Ovary (tissue), 7 donors: ENCODE measurements at regions not wholly inside any gene's neighbourhood (a gene's known extent, or its start where the extent isn't known, plus 50 kb on each side); places are given as distances from the start of the nearest gene placed in this dataset.

Experiments used
- DNase-seq, 5 donors: peaks; one replicate each; pipeline ENCODE4 v3.0.0-alpha.2; 2019 to 2020
- H3K27ac ChIP-seq, 2 donors: fragments of 200-600 bp; one replicate each; pipeline versions ENCODE4 v1.5.1 to v1.8.0; 2019 to 2022
- H3K27me3 ChIP-seq: fragments of 200-600 bp; one replicate; pipeline ENCODE4 v1.8.0; 2022
- H3K36me3 ChIP-seq: fragments of 200-600 bp; sonication (generic); one replicate; pipeline ENCODE4 v1.5.1; 2019
- H3K4me1 ChIP-seq: one replicate; pipeline ENCODE4 v1.8.1; 2013; ENCODE audit warnings: mild to moderate bottlenecking, moderate library complexity; ENCODE audit not compliant: insufficient read depth
- H3K4me3 ChIP-seq: fragments of 200-600 bp; sonication (generic); one replicate; pipeline ENCODE4 v1.5.1; 2017
- H3K9me3 ChIP-seq, 2 donors: fragments of 200-600 bp in 1 of 2; sonication (generic) in 1 of 2; one replicate each; pipeline versions ENCODE4 v1.5.1 to v1.8.1; 2013 to 2019; ENCODE audit warnings: mild to moderate bottlenecking in 1 of 2, moderate library complexity in 1 of 2
- CTCF ChIP-seq, 3 donors: fragments of 450-650 bp in 2 of 3; fragments of 200-600 bp in 1 of 3; IDR thresholded peaks; one replicate each; pipeline versions ENCODE4 v1.5.1 to v1.8.0; 2016 to 2022; ENCODE audit warnings: antibody characterized with exemption in 3 of 3, mild to moderate bottlenecking in 1 of 3
- EP300 ChIP-seq: sonication (generic); formaldehyde crosslinking; IDR thresholded peaks from one replicate; pipeline ENCODE4 v1.6.1; 2017; ENCODE audit warnings: antibody characterized with exemption
- POLR2A ChIP-seq: fragments of 450-650 bp; IDR thresholded peaks from one replicate; pipeline ENCODE4 v1.6.1; 2017; ENCODE audit warnings: antibody characterized with exemption, mild to moderate bottlenecking, moderate library complexity
- WGBS, 3 donors: extraction: QIAGEN DNeasy Blood & Tissue Kit in 1 of 3; methylation state at CpG; one replicate each; pipeline versions ENCODE4 v1.1.5 to v1.1.7; 2013 to 2017; 5-methylcytosine and 5-hydroxymethylcytosine counted together
- intact Hi-C, 4 donors: fragments of 100-400 bp; cut with DNase I; formaldehyde crosslinking; loops; one replicate each; pipeline versions ENCODE4 v1.11.0 to v1.15.1; 2022 to 2023
- donor health status: DM: no; HTN: no; CAD: no; lungs with moderate emphysema.
- donor health status: DM: no; HTN: no; CAD: no.
- donor health status: Bipolar disorder and iron deficiency.
- donor health status: DM: no; HTN: no; CAD: no.
- donor health status: DM: yes; HTN: yes; CAD: no.

- TF ChIP-seq EP300 (no peak), POLR2A (no peak), CTCF (IDR thresholded peaks at IDR 0.05) (no peak)
- Histone ChIP-seq H3K9me3 (no peaks in the 10 kb centered on the region), H3K27me3 (no peaks in the 10 kb centered on the region), H3K36me3 (no peaks in the 10 kb centered on the region), H3K4me3 (peak overlapping the region; percentile 11), H3K4me1 (peaks cover 4% of the 10 kb centered on the region), H3K27ac (peak overlapping the region in 1 of 2 donors; percentile 31)
- WGBS, 3 donors = 24 to 29% (median 28%) methylated on average over 3 of the region's 3 CpGs
- intact Hi-C loops = loop anchor here (5.0 to 10.0 kb wide), 4 partner anchors 83 to 236 kb away; partner anchors contain the start of gene BOC (in 1 of the 4)
- DNase-seq = peak in 1 of 5 donors; percentile 16
Observed at GRCh38 chr3:113051787-113052186, 61.0 kb downstream of the GTPBP8 start.

GRCh38 chr3:113053169-113053568, 62.4 kb downstream of the GTPBP8 start:
- no peak overlapping the region for H3K27ac ChIP-seq
- H3K4me3 ChIP-seq = no peak overlapping the region
- peaks cover 4% of the 10 kb centered on the region for H3K4me1 ChIP-seq
- H3K27me3 ChIP-seq = no peaks in the 10 kb centered on the region
- no peaks in the 10 kb centered on the region for H3K36me3 ChIP-seq
- DNase-seq = no peak
- TF ChIP-seq CTCF (IDR thresholded peaks at IDR 0.05) = no peak
- TF ChIP-seq EP300 = no peak
- TF ChIP-seq POLR2A = no peak
- WGBS, 3 donors = 92 to 95% (median 94%) methylated on average over 3 of the region's 3 CpGs
- H3K9me3 ChIP-seq = no peaks in the 10 kb centered on the region
- intact Hi-C loops = loop anchor here (5.0 to 10.0 kb wide), 4 partner anchors 82 to 234 kb away; partner anchors contain the start of gene BOC (in 1 of the 4)

- H3K27me3 ChIP-seq = no peaks in the 10 kb centered on the region
- no peak overlapping the region for H3K4me3 ChIP-seq
- TF ChIP-seq CTCF (IDR thresholded peaks at IDR 0.05) (no peak), POLR2A (no peak), EP300 (no peak)
- H3K36me3 ChIP-seq = no peaks in the 10 kb centered on the region
- H3K9me3 ChIP-seq = no peaks in the 10 kb centered on the region
- no peak for DNase-seq
- intact Hi-C loops = loop anchor here (5.0 to 10.0 kb wide), 4 partner anchors 80 to 233 kb away; partner anchors contain the start of gene BOC (in 1 of the 4)
- no peak overlapping the region for H3K27ac ChIP-seq
- H3K4me1 ChIP-seq = peaks cover 4% of the 10 kb centered on the region
- 0 to 39% (median 0%) methylated on average over 1 of the region's 1 CpG for WGBS, 3 donors
Observed at GRCh38 chr3:113054552-113054951, 63.8 kb downstream of the GTPBP8 start.

GRCh38 chr3:113055201-113055600, 64.4 kb downstream of the GTPBP8 start:
- Histone ChIP-seq H3K9me3 (no peaks in the 10 kb centered on the region), H3K4me3 (no peak overlapping the region), H3K36me3 (no peaks in the 10 kb centered on the region), H3K4me1 (peaks cover 4% of the 10 kb centered on the region), H3K27ac (no peak overlapping the region), H3K27me3 (no peaks in the 10 kb centered on the region)
- TF ChIP-seq EP300 (no peak), CTCF (IDR thresholded peaks at IDR 0.05) (no peak), POLR2A (no peak)
- intact Hi-C loops = loop anchor here in 3 of 4 donors (10.0 kb wide), 3 partner anchors 80 to 230 kb away; partner anchors contain the start of gene BOC (in 1 of the 3)
- DNase-seq = no peak
